GM23338 (cell line): ENCODE measurements at regions not wholly inside any gene's neighbourhood (a gene's known extent, or its start where the extent isn't known, plus 50 kb on each side); places are given as distances from the start of the nearest gene placed in this dataset.

Source experiments
- ATAC-seq: fragments of 200-7000 bp; cut with Tn5 transposase; 3 replicates; pipeline ENCODE4 v1.9.1; 2020
- DNase-seq: peaks from one replicate; pipeline ENCODE4 v3.0.0-alpha.2; 2015; ENCODE audit warnings: low spot score
- H2AFZ ChIP-seq: fragments of 200-600 bp; sonication (generic); 2 replicates; pipeline ENCODE4 v1.8.0; 2016; ENCODE audit warnings: antibody characterized with exemption, mild to moderate bottlenecking, moderate library complexity
- H3F3A ChIP-seq: fragments of 200-600 bp; sonication (generic); replicated peaks from 2 replicates; pipeline ENCODE4 v1.8.0; 2017; ENCODE audit warnings: antibody characterized with exemption, mixed run types, low read depth
- H3K27ac ChIP-seq: fragments of 200-600 bp; sonication (generic); 2 replicates; pipeline ENCODE4 v1.6.1; 2016; ENCODE audit warnings: low read depth
- H3K27me3 ChIP-seq: fragments of 200-600 bp; sonication (generic); 2 replicates; pipeline ENCODE4 v1.8.0; 2016; ENCODE audit warnings: mild to moderate bottlenecking, mixed run types, moderate library complexity; ENCODE audit not compliant: insufficient read depth
- H3K36me3 ChIP-seq: fragments of 200-600 bp; sonication (generic); 2 replicates; pipeline ENCODE4 v1.8.0; 2016; ENCODE audit warnings: mild to moderate bottlenecking; ENCODE audit not compliant: insufficient read depth
- H3K4me1 ChIP-seq: fragments of 200-600 bp; sonication (generic); 2 replicates; pipeline ENCODE4 v1.8.0; 2016; ENCODE audit warnings: mild to moderate bottlenecking, moderate library complexity; ENCODE audit not compliant: insufficient read depth
- H3K4me2 ChIP-seq: fragments of 200-600 bp; sonication (generic); 2 replicates; pipeline ENCODE4 v1.7.1; 2017; ENCODE audit warnings: mixed run types
- H3K4me3 ChIP-seq: fragments of 200-600 bp; sonication (generic); 2 replicates; pipeline ENCODE4 v1.6.1; 2016; ENCODE audit warnings: mixed run types
- H3K79me2 ChIP-seq: fragments of 200-600 bp; sonication (generic); replicated peaks from 2 replicates; pipeline ENCODE4 v1.8.0; 2017; ENCODE audit warnings: mild to moderate bottlenecking; ENCODE audit not compliant: insufficient read depth
- H3K9me2 ChIP-seq: fragments of 200-600 bp; sonication (generic); 2 replicates; pipeline ENCODE4 v1.8.0; 2017; ENCODE audit not compliant: insufficient read depth
- H4K20me1 ChIP-seq: fragments of 200-600 bp; sonication (generic); replicated peaks from 2 replicates; pipeline ENCODE4 v1.8.0; 2017; ENCODE audit warnings: mild to moderate bottlenecking; ENCODE audit not compliant: insufficient read depth
- H3K27ac Mint-ChIP-seq: 2 replicates; pipeline ENCODE4 v1.8.0; 2020; ENCODE audit warnings: inconsistent platforms, mild to moderate bottlenecking, moderate library complexity, mixed read lengths
- H3K27me3 Mint-ChIP-seq: 3 replicates; pipeline ENCODE4 v1.8.0; 2022; ENCODE audit warnings: low read depth, mild to moderate bottlenecking, moderate library complexity, mixed read lengths, inconsistent platforms; ENCODE audit not compliant: insufficient read depth, poor library complexity
- H3K36me3 Mint-ChIP-seq: 3 replicates; pipeline ENCODE4 v1.8.0; 2021; ENCODE audit warnings: low read depth, mild to moderate bottlenecking, inconsistent platforms, moderate library complexity, mixed read lengths
- H3K4me1 Mint-ChIP-seq: 3 replicates; pipeline ENCODE4 v1.8.0; 2020; ENCODE audit warnings: mild to moderate bottlenecking, inconsistent platforms, mixed read lengths
- H3K4me3 Mint-ChIP-seq: 3 replicates; pipeline ENCODE4 v1.8.0; 2021; ENCODE audit warnings: moderate library complexity, mild to moderate bottlenecking, inconsistent platforms, mixed read lengths
- H3K9me3 Mint-ChIP-seq: 3 replicates; pipeline ENCODE4 v1.8.0; 2020; ENCODE audit warnings: moderate library complexity, mild to moderate bottlenecking, inconsistent platforms, mixed read lengths
- CREB1 ChIP-seq: fragments of 250-450 bp; sonication (Bioruptor Pico); IDR thresholded peaks from 2 replicates; pipeline ENCODE4 v1.5.0; 2020; ENCODE audit warnings: low read depth, mild to moderate bottlenecking, moderate library complexity
- ETS1 ChIP-seq: IDR thresholded peaks from 2 replicates; pipeline ENCODE4 v1.6.1; 2016; ENCODE audit warnings: antibody characterized with exemption
- EZH2 ChIP-seq: fragments of 200-600 bp; sonication (generic); IDR thresholded peaks from one replicate; pipeline ENCODE4 v1.8.0; 2017; ENCODE audit warnings: antibody characterized with exemption, mild to moderate bottlenecking, low read depth; ENCODE audit not compliant: unreplicated experiment
- EZH2phosphoT487 ChIP-seq: fragments of 200-600 bp; sonication (generic); IDR thresholded peaks from one replicate; pipeline ENCODE4 v1.8.1; 2018; ENCODE audit warnings: antibody characterized with exemption; ENCODE audit not compliant: unreplicated experiment
- JUNB ChIP-seq: IDR thresholded peaks from one replicate; pipeline ENCODE4 v1.6.1; 2016; ENCODE audit warnings: antibody characterized with exemption; ENCODE audit not compliant: unreplicated experiment
- NANOG ChIP-seq: IDR thresholded peaks from 2 replicates; pipeline ENCODE4 v1.6.1; 2016; ENCODE audit warnings: antibody characterized with exemption, borderline replicate concordance
- REST ChIP-seq: IDR thresholded peaks from one replicate; pipeline ENCODE4 v1.6.1; 2018; ENCODE audit warnings: antibody characterized with exemption; ENCODE audit not compliant: unreplicated experiment
- STAT1 ChIP-seq: IDR thresholded peaks from one replicate; pipeline ENCODE4 v1.6.1; 2016; ENCODE audit warnings: antibody characterized with exemption; ENCODE audit not compliant: unreplicated experiment
- ZNF114 ChIP-seq: fragments of 250-450 bp; sonication (Bioruptor Pico); IDR thresholded peaks from 2 replicates; pipeline ENCODE4 v1.5.0; 2020; ENCODE audit warnings: mild to moderate bottlenecking, moderate library complexity
- ZNF331 ChIP-seq: fragments of 250-450 bp; sonication (Bioruptor Pico); IDR thresholded peaks from 2 replicates; pipeline ENCODE4 v1.5.0; 2020; ENCODE audit warnings: low read depth, mild to moderate bottlenecking, moderate library complexity
- ZNF462 ChIP-seq: fragments of 250-450 bp; sonication (Bioruptor Pico); IDR thresholded peaks from 2 replicates; pipeline ENCODE4 v1.5.0; 2020; ENCODE audit warnings: mild to moderate bottlenecking, moderate library complexity

GRCh38 chr1:227487606-227488005, 75.8 kb upstream of the ZNF678 start (continued):
- no peak for TF ChIP-seq ZNF462 (CRISPR knock-in tag)
- no peak for TF ChIP-seq EZH2phosphoT487
- TF ChIP-seq CREB1 (CRISPR knock-in tag) = no peak
- TF ChIP-seq STAT1 = no peak
- no peak for TF ChIP-seq ETS1

DNA sequence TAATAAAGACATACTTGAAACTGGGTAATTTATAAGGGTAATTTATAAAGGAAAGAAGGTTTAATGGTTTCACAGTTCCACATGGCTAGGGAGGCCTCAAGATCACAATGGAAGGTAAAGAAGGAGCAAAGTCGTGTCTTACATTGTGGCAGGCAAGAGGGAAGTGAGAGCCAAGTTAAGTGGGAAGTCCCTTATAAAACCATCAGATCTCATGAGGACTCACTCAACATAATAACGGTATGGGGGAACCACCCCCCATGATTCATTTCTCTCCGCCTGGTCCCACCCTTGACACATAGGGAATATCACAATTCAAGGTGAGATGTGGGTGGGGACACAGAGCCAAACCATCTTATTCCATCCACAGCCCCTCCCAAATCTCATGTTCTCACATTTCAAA, 76.8 kb upstream of the ZNF678 start:
- no peak overlapping the region for H3K4me3 ChIP-seq
- H3K36me3 Mint-ChIP-seq = peaks cover 19% of the 10 kb centered on the region
- 0 out of 2 replicates have a peak, but pooled peaks cover 4% of the 10 kb centered on the region for H3K9me2 ChIP-seq
- H4K20me1 ChIP-seq = no peaks in the 10 kb centered on the region; the same call in 1 of the 2 replicates
- ATAC-seq (no peak), DNase-seq (no peak)
- H3K36me3 ChIP-seq = no peaks in the 10 kb centered on the region
- H3K79me2 ChIP-seq = no peaks in the 10 kb centered on the region
- TF ChIP-seq JUNB = no peak
- TF ChIP-seq CREB1 (CRISPR knock-in tag) = no peak
- no peak for TF ChIP-seq REST
- TF ChIP-seq EZH2 = no peak
- TF ChIP-seq NANOG = no peak
- no peak for TF ChIP-seq ZNF114 (CRISPR knock-in tag)
- no peak for TF ChIP-seq ZNF331 (CRISPR knock-in tag)
- TF ChIP-seq STAT1 = no peak
- no peaks in the 10 kb centered on the region for H3K4me1 Mint-ChIP-seq
- no peak overlapping the region for H3K4me2 ChIP-seq
- H3K27me3 ChIP-seq = no peaks in the 10 kb centered on the region
- H3K27ac ChIP-seq = no peak overlapping the region
- no peaks in the 10 kb centered on the region for H3K4me1 ChIP-seq
- no peaks in the 10 kb centered on the region for H3F3A ChIP-seq
- peaks cover 36% of the 10 kb centered on the region for H3K9me3 Mint-ChIP-seq
- no peak overlapping the region for H3K4me3 Mint-ChIP-seq
- no peak overlapping the region for H2AFZ ChIP-seq
- no peak overlapping the region for H3K27ac Mint-ChIP-seq
- H3K27me3 Mint-ChIP-seq = peaks cover 5% of the 10 kb centered on the region
